ENCODE measurements at regions not wholly inside any gene's neighbourhood (a gene's known extent, or its start where the extent isn't known, plus 50 kb on each side); places are given as distances from the start of the nearest gene placed in this dataset.

GRCh38 chr2:51595836-51596235, 563.9 kb upstream of the NRXN1 start:
- TF ChIP-seq CTCF (IDR thresholded peaks at IDR 0.05; ENCODE audit: low read depth, low read length): no peak
- no peak overlapping the region for H3K4me3 ChIP-seq (ENCODE audit: low read depth, low read length)

- no peak overlapping the region for H3K4me3 ChIP-seq (ENCODE audit: low read depth, low read length)
- no peak for TF ChIP-seq CTCF (IDR thresholded peaks at IDR 0.05; ENCODE audit: low read depth, low read length)
Observed at GRCh38 chr2:51581636-51582267, 549.8 kb upstream of the NRXN1 start.

GRCh38 chr2:51579412-51579811, 547.5 kb upstream of the NRXN1 start:
- TF ChIP-seq CTCF (IDR thresholded peaks at IDR 0.05; ENCODE audit: low read depth, low read length): no peak
- H3K4me3 ChIP-seq (ENCODE audit: low read depth, low read length): no peak overlapping the region

- no peak for TF ChIP-seq CTCF (IDR thresholded peaks at IDR 0.05; ENCODE audit: low read depth, low read length)
Observed at GRCh38 chr2:51575181-51575580, 543.2 kb upstream of the NRXN1 start.

GRCh38 chr2:51559026-51559425, 527.1 kb upstream of the NRXN1 start:
- no peak overlapping the region for H3K4me3 ChIP-seq (ENCODE audit: low read depth, low read length)
- no peak for TF ChIP-seq CTCF (IDR thresholded peaks at IDR 0.05; ENCODE audit: low read depth, low read length)

More at GRCh38 chr2:51575181-51575580, 543.2 kb upstream of the NRXN1 start:
- no peak overlapping the region for H3K4me3 ChIP-seq (ENCODE audit: low read depth, low read length)

GRCh38 chr2:51553476-51553875, 521.5 kb upstream of the NRXN1 start:
- no peak overlapping the region for H3K4me3 ChIP-seq (ENCODE audit: low read depth, low read length)
- no peak for TF ChIP-seq CTCF (IDR thresholded peaks at IDR 0.05; ENCODE audit: low read depth, low read length)

GRCh38 chr2:51535763-51536162, 503.8 kb upstream of the NRXN1 start:
- TF ChIP-seq CTCF (IDR thresholded peaks at IDR 0.05; ENCODE audit: low read depth, low read length): no peak
- H3K4me3 ChIP-seq (ENCODE audit: low read depth, low read length): no peak overlapping the region
